Neural crest cell (in vitro differentiated cells): ENCODE measurements at regions not wholly inside any gene's neighbourhood (a gene's known extent, or its start where the extent isn't known, plus 50 kb on each side); places are given as distances from the start of the nearest gene placed in this dataset.

Experiments
- DNase-seq: peaks from one replicate; pipeline ENCODE4 v3.0.0; 2021; ENCODE audit warnings: low read depth, mixed read lengths, low spot score
- H3K27ac Mint-ChIP-seq: one replicate; pipeline ENCODE4 v1.8.0; 2021; ENCODE audit warnings: mild to moderate bottlenecking, mixed read lengths; ENCODE audit not compliant: unreplicated experiment
- H3K27me3 Mint-ChIP-seq: 2 replicates; pipeline ENCODE4 v1.8.0; 2021; ENCODE audit warnings: low read depth, mild to moderate bottlenecking, mixed read lengths
- H3K36me3 Mint-ChIP-seq: 2 replicates; pipeline ENCODE4 v1.8.0; 2021; ENCODE audit warnings: low read depth, mild to moderate bottlenecking, mixed read lengths
- H3K4me1 Mint-ChIP-seq: 2 replicates; pipeline ENCODE4 v1.8.0; 2021; ENCODE audit warnings: mixed read lengths
- H3K4me3 Mint-ChIP-seq: one replicate; pipeline ENCODE4 v1.8.0; 2021; ENCODE audit warnings: mild to moderate bottlenecking, mixed read lengths
- H3K9me3 Mint-ChIP-seq: 2 replicates; pipeline ENCODE4 v1.8.0; 2021; ENCODE audit warnings: mixed read lengths
- CTCF ChIP-seq: fragments of 200-600 bp; sonication (generic); conservative IDR thresholded peaks from 2 replicates; pipeline ENCODE4 v1.5.0; 2021; ENCODE audit warnings: antibody characterized with exemption, mild to moderate bottlenecking

DNA sequence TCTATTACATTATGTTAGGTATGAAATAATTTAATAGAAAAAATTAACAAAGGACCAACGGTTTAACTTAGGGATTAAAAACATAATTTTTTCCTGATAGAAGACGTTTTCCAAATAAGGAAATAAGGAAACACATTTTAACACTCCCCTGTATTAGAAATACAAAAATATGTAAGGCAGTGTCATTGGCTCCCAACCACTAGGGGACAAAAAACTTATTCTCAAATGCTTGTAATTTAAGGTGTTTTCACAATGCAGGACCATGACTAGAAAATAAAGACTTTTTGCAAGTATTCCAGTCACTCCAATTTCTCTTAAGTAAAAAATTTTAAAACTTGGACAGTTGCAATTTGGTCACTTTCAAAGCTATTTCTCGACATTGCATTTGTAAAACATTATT, 98.8 kb upstream of the ODAD2 start:
- Mint-ChIP-seq H3K36me3 (no peaks in the 10 kb centered on the region), H3K27ac (no peak overlapping the region)

DNA sequence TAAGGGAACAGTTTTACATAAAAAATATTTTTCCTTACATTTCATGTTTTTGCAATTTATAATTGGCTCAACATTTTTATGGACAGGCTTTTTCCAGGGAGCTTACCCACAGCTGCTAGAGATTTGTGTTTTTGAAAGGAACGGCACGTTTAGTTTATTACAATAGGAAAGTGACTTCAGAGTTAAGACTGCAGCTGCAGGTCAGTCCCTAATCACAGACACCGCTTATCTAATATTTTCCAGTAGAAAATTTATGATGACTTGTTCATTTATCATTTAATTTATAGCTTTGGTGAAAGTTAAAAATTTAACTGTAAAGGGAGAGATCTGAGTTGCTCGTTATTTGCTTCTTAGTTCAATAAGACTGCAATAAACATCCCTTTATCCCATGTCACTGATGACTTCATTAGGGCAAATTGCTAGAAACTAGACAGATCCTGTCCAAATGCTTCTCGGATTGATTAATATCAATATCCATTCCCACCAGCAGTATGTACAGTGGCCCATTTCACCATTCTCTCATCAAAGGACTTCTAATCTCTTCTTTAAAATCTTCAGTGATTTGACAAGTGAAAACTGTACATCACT, 97.0 kb upstream of the ODAD2 start:
- Mint-ChIP-seq H3K27ac (no peak overlapping the region), H3K4me1 (peaks cover 7% of the 10 kb centered on the region), H3K27me3 (no peaks in the 10 kb centered on the region), H3K36me3 (no peaks in the 10 kb centered on the region), H3K4me3 (no peak overlapping the region), H3K9me3 (no peaks in the 10 kb centered on the region)
- no peak for DNase-seq
- TF ChIP-seq CTCF: no peak

More for the DNA sequence above, 98.8 kb upstream of the ODAD2 start:
- H3K27me3 Mint-ChIP-seq: no peaks in the 10 kb centered on the region
- DNase-seq: no peak
- no peaks in the 10 kb centered on the region for H3K9me3 Mint-ChIP-seq
- H3K4me3 Mint-ChIP-seq: no peak overlapping the region
- peaks cover 7% of the 10 kb centered on the region for H3K4me1 Mint-ChIP-seq
- no peak for TF ChIP-seq CTCF

DNA sequence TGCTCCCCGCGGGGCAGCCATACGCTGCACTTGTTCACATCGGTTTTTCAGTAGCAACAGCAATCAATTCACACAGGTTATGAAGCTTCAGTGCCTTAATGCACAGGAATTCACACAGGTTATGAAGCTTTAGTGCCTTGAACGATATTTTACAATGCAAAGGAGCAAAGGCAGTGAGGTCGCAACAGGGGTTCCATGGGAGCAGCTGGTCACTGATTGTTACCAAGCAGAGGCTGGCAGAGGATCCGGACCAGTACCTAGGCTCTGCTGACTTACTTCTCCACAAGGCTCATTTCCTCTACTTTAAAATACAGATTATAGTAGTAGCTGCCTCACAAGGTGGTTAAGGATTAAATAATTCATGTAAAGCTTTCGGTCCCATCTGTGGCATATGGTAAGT, 95.2 kb upstream of the ODAD2 start:
- Mint-ChIP-seq H3K4me1 (peaks cover 7% of the 10 kb centered on the region), H3K27me3 (no peaks in the 10 kb centered on the region), H3K4me3 (no peak overlapping the region), H3K9me3 (no peaks in the 10 kb centered on the region), H3K27ac (no peak overlapping the region), H3K36me3 (no peaks in the 10 kb centered on the region)
- TF ChIP-seq CTCF: no peak
- DNase-seq: no peak

GRCh38 chr10:28091913-28092312, 93.0 kb upstream of the ODAD2 start:
- no peak for TF ChIP-seq CTCF
- Mint-ChIP-seq H3K9me3 (peaks cover 4% of the 10 kb centered on the region), H3K27ac (no peak overlapping the region), H3K27me3 (no peaks in the 10 kb centered on the region), H3K4me1 (peaks cover 7% of the 10 kb centered on the region), H3K4me3 (no peak overlapping the region), H3K36me3 (peaks cover 4% of the 10 kb centered on the region)
- DNase-seq: no peak

- Mint-ChIP-seq H3K9me3 (peaks cover 7% of the 10 kb centered on the region), H3K4me1 (peaks cover 7% of the 10 kb centered on the region), H3K27ac (no peak overlapping the region), H3K36me3 (peaks cover 5% of the 10 kb centered on the region), H3K27me3 (no peaks in the 10 kb centered on the region), H3K4me3 (no peak overlapping the region)
- no peak for TF ChIP-seq CTCF
- DNase-seq: no peak
Observed at GRCh38 chr10:28090506-28090905, 91.6 kb upstream of the ODAD2 start.

- TF ChIP-seq CTCF: no peak
- DNase-seq: no peak
- peaks cover 5% of the 10 kb centered on the region for H3K36me3 Mint-ChIP-seq
- H3K4me3 Mint-ChIP-seq: no peak overlapping the region
- H3K27me3 Mint-ChIP-seq: no peaks in the 10 kb centered on the region
- H3K27ac Mint-ChIP-seq: no peak overlapping the region
- H3K4me1 Mint-ChIP-seq: peaks cover 7% of the 10 kb centered on the region
- peaks cover 7% of the 10 kb centered on the region for H3K9me3 Mint-ChIP-seq
Observed at GRCh38 chr10:28089467-28089866, 90.6 kb upstream of the ODAD2 start.
